NCI-H526 treated with DMSO at 0.1 percent for 48 hours (cell line): ENCODE measurements at regions not wholly inside any gene's neighbourhood (a gene's known extent, or its start where the extent isn't known, plus 50 kb on each side); places are given as distances from the start of the nearest gene placed in this dataset.

Experiments used
- DNase-seq: peaks from one replicate; lab custom pipeline; 2025; lab: John Stamatoyannopoulos, UW

DNA sequence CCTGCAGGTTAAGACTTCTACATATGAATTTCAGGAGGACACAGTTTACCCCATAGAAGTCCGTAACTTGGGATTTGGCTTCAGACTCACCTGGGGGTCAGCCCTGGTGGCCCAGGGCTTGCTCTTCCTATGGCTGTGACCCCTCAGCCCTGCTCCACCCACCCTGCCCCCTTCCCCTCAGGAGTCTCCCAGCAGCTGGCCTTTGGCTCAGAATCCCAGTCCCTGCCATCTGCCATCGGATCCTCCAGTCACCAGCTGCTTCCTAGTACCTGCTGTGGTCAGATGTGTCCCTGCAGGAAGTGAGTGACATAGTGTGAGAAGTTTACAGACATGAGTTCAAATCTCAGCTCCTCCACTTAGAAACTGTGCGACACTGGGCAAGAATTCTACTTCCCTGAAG is 332.6 kb downstream of the NPHP4 start:
- DNase-seq: no peak

DNA sequence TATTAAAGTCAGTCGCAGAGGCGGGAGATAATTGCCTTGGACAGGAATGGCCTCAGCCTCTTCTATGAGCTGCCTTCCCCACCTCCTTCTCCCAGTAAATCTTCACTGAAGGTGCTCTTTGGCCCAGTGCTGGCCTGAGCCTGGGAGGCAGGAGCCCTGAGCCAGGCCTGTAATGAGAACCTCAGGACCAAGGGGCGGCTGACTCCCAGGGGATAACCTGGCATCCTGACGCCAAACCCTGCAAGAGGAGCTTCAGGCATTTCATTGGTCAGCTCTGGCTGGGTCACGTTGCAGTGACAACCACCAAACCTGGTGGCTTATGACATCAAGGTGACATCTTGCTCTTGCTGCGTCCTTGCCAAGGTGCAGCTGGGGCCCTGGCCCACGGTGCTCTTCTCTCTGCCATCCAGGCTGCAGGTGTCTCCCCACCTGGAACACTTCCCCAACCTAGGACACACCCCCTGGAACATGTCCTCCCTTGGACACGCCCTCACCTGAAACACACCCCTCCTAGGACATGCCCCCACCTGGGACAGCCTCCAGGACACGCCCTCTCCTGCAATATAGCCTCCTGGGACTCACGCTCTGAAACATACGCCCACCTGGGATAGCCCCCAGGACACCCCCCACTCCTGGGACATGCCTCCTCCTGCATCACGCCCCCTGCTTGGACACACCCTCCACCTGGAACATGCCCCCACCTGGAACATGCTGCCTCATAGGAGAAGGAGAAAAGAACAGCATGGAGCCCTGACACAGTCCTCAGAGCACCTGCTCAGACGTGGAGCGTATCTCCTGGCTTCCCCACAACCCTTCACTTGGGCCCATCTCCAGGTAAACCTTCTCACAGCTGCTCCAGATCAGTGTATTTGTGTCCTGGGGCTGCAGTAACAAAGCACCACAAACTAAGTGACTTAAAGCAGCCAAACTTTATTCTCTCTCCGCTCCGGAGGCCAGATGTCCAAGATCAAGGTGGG is 333.6 kb downstream of the NPHP4 start:
- DNase-seq: no peak

DNA sequence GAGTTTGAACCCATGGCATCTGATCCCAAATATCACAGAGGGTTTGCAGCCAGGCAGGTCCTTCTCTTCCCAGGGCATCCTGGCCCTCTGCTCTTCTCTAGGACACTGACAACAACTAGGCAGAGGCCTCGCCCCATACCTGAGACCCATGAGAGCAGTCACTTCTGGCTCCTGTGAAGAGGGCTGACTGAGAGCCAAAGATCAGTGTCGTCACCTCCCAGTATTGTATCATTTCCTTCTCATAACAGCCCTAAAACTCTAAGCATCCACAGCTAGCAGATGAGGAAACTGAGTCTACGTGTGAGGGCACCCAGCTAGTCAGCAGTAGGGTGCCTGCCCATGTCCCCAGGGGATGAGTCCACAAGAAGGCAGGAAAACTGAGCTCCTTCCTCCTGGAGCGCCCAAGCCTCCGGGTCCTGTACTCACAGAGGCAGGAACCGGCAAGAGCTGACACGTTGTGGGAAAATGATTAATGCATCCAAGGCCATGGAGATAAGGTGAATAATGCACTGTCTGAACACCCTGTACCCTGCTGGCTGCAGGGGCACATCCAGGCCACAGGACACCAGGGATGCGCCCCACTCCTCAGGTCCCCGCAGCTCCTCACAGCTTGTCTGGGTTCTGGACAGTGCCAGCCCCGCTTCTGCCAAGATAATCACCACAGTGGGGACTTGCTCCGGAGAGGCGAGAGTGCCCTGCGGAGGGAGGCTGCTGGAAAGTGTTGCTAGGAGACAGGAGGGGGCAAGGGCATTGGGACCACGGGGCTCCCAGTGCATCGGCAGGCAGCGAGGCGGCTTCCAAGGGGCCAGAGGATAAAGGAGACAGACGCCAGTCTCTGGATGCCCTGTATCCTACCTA is 340.0 kb downstream of the NPHP4 start:
- no peak for DNase-seq

DNA sequence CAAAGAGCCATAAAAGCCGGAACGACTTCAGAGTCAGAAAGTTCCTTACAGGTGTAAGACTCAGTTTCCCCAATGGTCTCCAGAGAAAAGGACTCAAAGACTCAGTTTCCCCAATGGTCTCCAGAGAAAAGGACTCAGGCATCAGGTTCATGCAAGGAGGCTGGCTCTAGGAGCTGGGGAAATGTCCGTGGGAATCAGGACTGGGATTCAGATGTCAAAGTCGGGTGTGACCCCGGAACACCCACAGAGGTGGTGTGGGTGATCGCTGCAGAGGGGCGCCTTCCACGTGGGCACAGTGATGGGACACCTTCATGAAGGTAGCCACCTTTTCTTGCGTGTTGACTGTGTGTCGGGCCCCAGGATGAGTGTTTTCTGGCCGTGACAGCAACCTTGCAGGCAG is 340.8 kb downstream of the NPHP4 start:
- DNase-seq: no peak

DNA sequence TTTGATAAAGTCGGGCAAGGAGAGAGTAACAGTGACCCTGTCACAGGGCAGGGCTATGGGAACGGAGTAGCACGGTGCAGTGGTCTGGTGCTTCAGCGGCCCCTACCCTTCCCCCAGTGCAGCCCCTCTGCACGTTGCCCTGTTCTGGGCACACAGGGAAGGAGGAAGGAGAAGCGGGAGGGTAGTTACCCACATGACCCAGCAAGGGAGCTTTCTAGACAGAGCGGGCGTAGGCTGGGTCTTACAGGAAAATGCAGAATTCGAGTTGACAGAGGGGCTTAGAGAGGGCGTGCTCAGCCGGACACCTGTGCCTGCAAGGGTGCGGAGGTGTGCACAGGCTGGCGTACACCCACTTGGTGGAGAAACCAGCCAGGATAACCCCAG is 341.2 kb downstream of the NPHP4 start:
- no peak for DNase-seq

DNA sequence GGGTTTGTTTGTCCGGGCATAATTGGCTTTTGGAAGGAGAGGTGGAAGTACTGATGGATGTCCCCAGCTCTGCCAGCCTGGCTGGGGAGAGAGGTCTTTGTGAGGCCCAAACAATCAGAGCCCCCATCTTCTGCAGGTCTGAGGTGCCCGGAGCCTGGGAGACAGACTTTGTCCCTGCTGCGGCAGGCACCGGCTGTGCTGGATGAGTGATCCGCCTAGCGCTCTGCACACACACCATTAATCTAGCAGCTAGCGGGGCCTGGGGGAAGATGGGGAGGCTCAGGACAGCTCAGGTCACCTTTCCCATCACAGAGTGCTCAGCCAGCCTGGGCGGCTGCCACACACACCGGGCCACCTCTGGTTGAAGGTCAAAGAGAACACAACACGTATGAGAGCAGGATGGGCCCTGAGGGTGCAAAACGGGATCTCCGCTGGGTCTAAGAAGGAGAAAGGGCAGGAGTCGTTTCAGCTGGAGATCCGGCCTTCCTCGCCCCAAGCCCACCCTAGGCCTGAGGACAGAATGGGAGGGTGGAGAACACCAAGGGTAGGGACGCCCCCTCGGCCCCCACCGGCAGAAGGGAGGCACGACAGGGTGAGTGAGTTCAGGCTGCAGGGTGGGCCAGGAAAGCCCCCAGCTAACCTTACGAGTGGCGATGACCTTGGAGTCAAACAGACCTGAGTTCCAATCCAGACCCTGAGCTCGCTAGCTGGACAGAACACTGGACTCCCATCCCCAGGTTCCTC is 341.8 kb downstream of the NPHP4 start:
- no peak for DNase-seq

DNA sequence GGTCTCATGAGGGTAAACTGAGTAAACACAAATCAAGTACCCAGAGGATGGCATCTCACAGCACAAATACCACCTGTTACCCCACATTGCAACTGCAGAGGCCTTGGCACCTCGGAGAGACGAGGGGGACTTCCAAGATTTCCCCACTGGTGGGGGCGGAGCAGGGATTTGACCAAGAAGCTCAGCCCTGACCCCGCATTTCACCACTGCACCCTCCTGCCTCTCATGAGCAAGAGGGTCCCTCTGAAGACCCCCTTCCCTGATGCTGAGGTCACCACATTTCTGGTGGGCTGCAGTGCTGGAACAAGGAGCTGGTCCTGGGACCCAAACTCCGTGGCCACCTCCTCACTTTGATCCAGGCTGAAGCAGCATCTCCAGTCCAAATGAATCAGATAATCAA is 342.4 kb downstream of the NPHP4 start:
- no peak for DNase-seq

DNA sequence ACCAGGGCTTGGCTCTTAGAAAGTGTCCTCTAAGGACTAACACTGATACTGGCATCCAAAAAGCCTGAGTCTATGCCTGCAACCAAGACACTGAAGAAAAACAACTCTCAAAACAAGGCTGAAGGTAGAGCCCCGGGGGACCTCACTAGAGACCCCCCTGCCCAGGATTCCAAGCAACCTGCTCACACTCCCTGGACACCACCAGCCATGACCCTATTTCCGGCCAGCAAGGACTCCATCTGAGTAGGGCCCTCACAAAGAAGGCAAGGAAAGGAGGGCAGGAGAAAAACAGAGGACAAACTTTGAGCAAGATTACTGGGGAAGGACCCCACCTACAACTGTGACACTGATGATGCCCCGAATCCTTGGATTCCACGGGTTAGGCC is 343.1 kb downstream of the NPHP4 start:
- no peak for DNase-seq

DNA sequence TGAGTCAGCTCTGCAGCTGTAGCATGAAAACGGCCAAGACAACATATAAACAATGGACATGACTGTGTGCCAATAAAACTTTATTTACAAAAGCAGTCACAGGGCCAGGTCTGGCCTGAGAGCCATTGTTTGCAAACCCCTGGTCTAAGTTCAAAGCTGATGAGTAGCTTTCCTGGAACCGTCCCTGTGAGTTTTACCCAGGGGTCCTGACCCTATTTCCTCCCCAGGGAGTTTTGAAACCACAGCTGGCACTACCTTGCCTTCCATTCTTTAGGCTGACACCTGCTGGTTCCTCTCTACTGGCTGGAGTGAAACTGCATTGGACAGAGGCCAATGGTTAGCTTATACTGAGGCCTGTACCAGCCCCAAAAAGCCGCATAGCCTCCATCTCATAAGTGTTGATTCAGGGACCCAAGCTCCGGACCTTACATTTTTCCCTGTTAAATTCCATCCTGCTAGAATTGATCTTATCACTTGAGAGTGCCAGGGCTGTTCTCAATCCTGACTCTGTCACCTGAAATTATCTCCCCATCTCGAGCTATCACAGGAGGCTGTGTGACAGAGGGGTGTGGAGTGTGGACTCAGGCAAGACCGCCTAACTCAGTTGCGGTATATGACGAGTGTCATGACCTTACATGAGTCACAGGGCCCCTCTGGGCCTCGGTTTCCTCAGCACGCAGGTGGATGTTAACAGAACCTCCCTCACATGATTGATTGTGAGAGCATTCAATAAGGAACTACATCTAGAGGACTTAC is 343.6 kb downstream of the NPHP4 start:
- DNase-seq: no peak

DNA sequence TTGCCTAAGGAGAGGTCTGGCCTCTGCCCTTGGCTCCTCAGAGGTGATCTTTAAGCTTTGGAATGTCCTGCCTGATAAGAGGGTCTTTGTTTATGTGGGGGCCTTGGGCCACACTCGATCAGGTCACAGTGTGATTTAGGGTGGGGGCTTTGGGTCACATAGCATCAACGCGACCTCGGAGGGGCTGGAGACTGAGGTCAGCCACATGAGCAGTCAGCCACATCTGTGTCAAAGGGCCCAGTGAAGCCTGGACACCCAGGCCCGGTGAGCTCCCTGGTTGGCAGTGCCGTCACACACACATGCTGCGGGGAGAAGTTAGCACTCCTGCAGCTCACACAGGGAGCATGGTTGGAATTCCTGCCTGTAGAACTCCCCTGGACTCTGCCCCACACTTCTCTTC is 345.0 kb downstream of the NPHP4 start:
- no peak for DNase-seq

DNA sequence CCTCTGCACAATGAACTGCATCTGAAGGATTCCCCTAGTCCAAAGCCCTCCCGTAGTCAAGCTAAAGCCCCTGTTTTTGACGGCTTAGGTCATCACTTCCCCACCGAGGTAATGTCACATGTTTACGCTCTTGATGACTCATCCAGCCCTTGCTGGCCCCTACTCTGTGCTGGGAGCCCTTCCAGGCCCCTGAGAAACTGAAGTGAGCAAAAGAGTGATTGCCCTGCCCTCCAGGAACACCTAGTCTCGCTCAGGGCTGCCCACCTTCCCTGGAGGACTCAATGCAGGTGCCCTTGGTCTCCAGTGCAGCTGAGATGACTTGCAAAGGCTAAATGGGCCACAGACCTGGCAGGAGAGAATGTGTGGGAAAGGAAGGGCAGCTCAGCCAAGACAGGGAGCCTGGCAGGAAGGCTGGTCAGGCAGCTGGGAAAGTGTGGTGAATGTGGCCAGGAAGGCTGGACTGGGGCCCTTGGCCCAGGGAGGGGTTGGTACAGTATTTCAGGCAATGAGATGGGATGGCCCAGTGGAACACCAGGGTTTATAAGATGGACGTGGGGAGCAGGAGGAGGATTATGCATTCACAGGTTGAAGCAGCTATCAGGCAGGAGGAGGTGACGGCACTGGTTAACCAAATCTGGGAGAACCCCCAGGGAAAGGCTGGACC is 345.6 kb downstream of the NPHP4 start:
- no peak for DNase-seq

DNA sequence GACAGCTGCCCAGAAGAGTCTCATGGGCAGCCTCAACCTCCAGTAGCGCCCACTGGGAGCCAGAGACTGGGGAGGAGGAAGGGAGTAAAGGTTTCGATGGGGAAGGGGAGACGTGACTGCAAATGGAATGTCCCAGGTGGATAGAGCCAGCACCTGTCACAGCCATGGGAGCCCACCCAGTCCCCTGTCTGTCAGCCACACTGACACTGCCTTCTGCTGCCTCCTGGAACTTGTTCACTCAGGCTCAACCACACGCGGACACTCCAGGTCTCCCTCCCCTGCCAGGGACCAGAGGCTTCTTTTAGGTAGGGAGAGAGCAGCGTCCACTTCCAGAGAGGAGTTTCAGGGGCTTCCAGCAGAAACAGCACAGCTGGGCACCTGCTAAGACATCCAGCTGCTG is 346.3 kb downstream of the NPHP4 start:
- no peak for DNase-seq

DNA sequence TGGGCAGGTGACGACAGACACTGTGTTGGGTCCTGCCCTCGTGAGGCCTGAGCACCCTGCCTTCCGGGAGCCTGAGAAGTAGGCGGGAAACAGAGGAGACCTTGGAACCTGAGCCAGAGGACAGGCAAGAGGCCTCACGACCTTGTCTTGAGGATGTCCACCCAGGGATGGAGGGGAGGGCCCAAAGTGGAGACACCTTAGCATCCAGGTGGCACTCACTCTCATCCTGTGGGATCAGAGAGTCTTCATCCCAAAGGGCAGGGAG is 347.2 kb downstream of the NPHP4 start:
- DNase-seq: no peak

DNA sequence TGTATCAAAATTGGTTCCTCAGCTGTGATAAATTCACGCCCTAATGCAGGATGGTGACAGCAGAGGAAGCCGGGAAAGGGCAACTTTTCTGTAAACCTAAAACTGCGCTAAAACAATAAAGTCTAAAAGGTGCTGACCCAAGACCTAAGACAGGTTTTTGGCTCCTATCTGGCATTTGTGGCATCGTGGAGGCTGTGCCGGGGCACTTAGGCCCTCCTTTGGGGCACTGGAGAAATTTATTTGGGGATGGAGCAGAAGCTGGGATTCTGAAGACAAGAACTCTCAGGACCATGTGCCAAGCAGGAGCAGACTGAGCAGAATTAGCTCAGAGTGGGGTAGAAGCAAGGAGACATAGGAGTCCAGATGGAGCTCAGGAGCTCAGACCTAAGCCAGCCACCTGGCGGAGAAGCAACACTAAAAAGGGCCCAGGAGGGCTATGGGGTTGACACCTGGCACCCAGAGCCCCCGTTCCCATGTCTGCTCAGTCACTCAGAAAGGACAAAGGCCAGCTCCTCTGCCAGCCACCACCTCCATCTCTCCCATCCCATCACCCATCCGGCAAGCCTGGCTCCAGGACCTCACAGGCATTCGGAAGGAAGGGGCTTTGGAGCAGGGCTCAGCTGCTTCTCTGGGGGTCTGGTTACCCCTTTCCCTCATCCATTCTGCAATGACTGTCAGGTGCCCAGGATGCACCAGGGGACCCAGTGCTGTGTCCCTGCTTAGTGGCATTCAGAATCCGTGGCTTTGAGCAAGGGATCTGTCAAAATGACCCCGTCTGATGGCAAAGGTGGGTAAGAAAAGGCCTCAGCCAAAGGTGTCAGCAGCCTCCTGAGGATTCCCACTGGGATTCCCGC is 347.7 kb downstream of the NPHP4 start:
- no peak for DNase-seq

DNA sequence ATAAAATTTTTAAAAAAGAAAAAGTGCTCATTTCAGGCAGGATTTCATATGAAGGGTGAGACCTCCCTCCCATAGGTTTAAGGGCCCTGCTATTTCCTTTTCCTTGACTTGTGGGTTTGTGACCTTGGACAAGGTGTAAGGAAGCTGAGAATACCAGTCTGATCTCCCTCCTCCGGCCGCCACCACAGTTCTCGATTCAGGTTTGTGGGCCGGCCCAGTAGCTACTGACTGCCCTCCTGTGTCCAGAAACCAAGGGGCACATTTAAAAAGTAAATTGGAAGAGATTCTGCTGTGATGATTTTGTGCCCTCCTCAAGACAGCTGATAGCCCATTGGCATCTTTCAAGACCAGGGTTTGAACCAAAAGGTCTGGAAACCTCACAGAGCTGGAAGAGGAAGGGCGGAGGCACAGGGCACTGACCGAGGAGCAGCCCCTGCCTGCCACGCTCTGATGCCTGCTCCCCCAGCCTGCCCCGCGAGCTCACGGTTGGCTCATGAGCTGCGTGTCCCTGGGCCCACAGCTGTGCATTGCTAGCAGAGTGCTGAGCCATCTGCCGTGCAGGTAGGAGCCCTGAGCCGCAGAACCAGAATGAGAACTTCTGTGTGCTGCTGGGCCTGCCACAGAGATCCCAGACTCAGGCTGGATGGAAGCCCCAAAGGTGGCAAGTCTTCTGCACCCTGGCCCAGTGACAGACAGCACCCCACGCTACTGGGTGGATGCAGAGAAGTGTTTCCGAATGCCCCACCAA is 348.7 kb downstream of the NPHP4 start:
- DNase-seq: no peak

DNA sequence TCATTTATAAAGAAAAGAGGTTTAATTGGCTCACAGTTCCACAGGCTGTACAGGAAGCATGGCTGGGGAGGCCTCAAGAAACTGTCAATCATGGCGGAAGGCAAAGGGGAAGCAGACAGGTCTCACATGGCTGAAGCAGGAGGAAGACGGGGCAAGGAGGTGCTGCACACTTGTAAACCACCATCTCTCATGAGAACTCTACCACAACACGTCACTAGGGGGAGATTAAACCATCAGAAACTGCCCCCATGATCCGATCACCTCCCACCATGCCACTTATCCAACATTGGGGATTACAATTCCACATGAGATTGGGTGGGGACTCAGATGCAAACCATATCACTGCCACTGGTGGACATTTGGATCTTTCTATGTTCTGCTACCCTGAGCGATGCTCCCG is 351.4 kb downstream of the NPHP4 start:
- DNase-seq: no peak

DNA sequence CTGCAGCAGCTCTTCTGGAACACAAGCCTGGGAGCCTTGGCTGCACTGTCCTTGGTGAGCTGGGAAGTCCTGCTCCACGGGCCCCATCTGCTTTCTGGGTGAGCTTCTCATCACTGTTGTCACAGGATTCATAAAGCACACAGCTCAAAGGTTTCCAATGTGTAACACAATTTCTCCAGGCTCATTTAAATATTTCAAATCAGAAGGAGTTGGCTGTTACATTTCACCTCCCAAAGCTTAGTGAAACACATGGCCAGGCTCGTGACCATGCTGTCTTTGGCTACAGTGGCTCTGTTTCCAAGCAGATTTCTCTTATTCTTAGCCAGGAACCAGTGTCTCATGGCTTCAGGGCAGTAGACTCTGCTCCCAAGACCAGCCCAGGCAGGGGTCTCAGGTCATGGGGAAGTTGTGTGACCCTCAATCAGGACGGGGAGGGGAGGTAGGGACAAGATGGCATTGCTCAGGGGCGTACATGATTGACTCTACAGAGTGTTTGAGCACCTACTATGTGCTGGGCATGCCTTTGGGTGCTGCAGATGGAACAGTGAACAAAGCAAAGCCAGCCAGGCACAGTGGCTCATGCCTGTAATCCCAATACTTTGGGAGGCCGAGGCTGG is 353.0 kb downstream of the NPHP4 start:
- no peak for DNase-seq

DNA sequence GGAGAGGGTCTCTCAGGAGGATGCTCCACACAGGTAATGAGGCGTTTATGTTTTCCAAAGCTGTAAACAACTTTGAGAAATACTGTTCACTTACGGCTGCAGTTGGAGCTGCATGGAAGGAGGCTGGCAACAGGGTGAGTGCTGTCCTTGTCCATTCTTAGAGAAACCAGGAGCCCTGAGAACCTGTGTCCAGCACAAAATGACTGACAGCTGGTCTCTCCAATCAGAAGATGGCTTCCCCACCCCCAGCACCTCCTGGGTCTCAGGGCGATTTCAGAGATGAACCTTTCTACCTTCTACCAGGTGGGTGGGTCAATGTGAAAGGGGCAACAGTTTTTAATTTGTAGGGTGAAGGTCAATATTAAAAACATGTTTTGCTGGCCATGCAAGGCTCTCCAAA is 353.6 kb downstream of the NPHP4 start:
- DNase-seq: no peak

DNA sequence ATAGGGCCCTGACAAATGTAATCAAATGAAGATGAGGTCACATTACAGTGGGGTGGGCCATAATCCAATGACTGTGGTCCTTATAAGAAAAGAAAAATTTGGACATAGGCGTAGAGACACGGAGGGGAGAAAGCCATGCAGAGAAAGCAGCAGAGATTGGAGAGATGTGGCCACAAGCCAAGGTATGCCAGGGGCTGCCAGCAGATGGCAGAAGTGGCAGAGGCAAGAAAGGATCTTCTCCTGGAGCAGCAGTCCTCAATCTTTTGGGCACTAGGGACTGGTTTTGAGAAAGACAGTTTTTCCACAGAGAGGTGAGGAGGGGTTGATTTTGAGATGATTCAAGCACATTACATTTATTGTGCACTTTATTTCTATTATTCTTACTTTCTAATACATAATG is 355.1 kb downstream of the NPHP4 start:
- no peak for DNase-seq
